Ramos (cell line): ENCODE measurements at regions not wholly inside any gene's neighbourhood (a gene's known extent, or its start where the extent isn't known, plus 50 kb on each side); places are given as distances from the start of the nearest gene placed in this dataset.

Source experiments
- in situ Hi-C: fragments of 300-500 bp; cut with MboI; formaldehyde crosslinking; loops from one replicate; pipeline ENCODE4 v1.14.3; 2022; ENCODE audit warnings: low sequenced_read_pairs; ENCODE audit not compliant: unreplicated experiment

DNA sequence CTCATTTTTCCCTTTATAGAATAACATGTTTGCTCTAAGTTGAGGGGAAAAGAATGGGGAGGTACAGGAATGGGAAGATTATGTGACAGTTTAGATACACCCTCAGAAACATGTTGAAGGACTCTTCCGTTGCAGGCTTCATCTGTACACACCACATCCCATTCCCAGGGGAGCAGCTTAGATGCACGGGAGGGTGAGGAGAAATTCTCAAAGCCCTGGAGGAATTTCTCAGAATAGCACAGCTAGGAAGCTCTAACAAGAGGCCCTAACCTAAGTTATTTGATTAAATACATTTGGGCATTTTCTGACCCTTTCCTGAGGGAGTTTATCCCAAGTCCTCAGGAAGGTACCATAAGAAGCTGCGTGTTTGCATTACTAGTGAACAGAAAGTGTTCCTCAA, 660.2 kb upstream of the IGFBP3 start:
- in situ Hi-C loops = no loop called here

DNA sequence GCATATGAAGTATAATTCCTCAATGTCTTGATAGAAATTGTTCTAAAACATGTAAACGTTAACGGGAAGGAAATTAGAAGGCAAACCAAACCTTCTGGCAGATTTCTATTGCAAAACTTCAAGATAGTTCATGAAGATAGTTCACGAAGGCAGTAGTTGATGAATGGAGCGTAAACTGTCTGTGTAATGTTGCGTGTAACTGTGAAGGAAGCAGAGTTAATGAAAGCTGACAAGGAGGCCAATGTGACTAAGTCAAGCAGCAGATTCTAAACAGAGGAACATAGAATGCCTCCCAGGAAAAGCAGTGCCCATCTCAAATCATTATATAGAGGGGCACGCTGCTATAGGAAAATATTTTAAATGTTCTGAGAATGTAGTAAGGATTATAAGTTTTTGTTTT, 659.7 kb upstream of the IGFBP3 start:
- in situ Hi-C loops = no loop called here

DNA sequence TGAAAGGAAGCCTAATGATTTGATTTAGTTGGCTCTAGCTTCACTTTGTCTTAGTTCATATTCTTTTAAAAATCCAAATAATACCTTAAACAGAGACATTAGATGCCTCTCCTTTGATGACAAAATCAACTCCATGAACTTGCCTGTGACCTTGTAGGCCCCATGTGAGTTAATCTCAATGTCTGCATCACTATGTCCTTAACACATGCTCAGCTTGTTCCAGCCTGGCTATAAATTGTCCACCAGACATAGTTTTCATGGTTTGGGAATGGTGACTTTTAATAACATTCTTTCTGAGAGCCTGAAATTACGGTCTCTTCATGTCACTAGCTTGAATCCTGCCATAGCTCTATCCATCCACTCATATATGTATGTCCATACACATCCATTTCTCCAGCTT, 656.3 kb upstream of the IGFBP3 start:
- in situ Hi-C loops = no loop called here

DNA sequence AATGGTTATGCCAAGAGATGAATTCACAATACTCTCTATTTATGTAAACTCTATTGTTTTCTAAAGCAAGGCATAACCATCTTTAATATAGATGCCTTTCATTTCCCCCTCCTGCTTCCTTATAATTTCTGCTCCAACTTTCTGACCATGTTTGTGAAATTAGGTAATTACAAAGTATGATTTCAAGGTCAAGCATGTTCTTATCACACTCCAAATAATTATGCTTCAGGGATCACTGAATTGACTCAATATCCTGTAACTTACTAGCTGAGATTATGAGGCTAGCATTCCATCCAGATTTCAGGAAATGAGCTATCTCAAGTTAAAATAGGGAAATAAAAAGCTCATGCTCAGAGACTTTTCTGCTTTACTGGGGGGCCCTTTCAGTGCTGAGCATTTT, 655.9 kb upstream of the IGFBP3 start:
- in situ Hi-C loops = no loop called here

DNA sequence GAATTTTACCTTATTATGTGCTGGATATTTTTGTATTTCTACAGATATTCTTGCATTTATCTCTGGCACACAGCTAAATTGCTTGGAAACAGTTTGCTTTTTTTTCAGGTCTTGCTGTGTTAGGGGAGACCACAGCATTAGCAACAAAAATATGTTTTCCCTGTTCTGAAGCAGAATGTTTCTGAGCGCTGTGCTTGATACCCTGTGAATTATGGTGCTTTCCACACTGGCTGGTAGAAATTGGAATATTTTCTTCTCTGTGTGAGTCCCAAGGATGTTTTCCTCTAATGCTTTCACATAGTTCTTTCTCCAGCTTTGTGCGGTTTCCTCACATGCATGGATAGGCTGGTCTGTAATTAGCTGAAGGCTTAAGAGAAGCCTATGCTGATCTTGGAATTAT, 651.6 kb upstream of the IGFBP3 start:
- in situ Hi-C loops = no loop called here

DNA sequence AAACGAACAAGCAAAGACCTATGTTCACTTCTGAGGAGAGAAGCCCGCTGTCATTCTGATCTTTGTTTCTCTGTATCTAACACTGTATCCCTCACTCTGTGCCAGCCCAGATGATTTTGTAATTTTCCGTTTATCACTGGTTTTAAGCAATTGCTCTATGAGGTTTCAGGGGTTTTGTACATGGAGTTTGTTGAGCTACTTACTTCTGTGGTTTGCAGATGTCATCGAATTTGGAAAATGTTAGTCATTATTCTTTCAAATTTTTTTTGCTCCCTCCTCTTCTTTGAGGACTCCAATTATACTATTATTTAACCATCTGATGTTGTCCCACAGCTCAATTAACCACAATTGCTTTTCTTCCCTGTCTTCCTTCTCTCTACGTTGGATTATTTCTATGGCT, 650.9 kb upstream of the IGFBP3 start:
- in situ Hi-C loops = no loop called here

DNA sequence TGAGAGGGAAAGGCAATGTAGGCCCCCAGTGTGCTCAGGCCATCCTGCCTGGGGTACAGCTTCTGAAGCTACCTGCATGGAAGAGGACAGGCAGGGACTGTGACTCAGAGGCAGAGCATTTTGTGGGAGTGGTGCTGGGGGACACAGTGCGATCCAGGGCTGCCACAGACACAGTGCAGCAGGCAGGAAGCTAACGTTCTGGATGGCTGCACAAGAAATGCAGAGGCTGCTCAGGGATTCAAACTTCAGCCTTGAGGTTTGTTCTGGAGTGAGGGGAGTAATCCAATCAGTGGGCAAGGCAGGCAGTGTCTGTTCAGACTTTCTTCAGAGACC, 648.0 kb upstream of the IGFBP3 start:
- in situ Hi-C loops = no loop called here

DNA sequence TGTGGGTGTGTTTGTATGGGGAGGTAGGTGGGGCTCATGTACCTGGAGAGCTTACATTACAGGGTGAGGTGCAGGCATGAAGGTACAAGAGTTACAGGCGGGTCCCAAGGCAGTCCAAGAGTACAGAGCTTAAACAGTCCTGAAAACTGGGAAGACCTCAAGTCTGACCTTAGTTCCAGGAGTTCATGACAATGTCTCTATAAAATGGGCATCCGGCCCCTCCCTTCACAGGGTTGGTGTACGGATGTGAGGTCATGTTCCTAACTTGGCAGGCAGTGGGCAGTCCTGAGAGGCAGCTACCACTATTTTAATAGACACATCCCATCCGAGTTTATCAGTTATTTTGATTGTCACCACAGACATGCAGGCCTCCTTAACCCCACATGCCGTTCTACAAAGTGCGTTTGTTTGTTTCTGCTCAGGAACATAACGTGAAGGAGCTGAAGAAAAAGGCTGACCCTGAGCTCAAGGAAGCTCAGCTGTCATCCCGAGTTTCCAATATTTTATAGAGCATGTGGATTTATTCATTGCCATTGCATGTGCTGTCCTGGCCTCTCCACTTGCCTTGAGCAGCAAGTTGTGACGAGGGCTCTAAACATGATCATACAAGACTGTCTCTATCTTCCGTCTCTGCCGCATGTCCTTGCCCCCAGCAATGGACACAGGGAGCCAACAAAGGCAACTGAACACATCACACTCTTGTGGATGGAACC, 647.5 kb upstream of the IGFBP3 start:
- in situ Hi-C loops = no loop called here

DNA sequence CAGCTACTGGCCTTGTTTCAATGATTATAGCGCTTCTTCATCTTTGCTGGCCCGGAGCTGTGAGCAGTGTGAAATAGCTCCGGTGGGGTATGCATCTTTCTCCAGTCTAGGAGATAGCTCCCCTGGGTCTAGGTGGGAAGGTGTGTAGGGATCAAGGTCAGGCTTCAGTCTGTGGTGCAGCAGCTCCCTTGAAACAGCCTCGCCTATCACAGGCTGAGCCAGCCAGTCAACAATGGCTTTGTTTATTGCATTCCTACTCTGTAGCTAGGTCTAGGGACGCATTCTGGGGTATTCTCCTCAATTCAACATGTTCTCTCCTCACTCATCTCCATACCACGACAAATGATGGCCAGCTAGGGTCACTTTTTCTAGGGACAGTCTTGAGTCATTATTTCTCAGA, 646.8 kb upstream of the IGFBP3 start:
- in situ Hi-C loops = no loop called here

DNA sequence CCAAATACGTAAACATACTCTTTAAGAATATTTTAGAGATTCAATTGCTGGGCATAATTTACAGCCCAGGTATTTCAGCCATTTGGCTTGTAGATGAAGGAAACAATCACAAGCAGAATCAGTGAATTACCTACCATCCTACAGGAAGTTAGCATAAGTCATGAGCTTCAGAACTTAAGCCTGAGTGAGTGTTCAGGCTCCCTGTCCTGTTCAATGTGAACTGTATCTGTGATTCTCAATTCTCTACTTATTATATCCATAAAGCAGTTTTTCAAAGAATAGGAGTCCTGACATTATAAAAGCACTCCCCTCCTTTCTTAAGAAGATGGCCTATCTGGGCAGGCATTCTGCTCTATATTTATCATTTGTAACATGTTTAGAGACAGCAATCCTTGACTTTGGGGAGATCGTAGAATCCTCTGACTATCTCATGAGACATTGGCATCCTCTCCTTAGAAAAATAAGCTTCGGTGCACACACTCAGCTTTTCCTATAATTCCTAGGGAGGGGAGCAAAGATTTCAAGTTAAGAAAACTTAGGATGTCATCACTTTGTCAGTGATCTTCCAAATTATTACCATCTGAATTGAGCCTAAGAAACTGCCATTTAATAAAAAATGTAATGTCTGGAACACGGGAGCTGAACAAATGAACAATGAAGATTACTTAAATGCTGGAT, 645.2 kb upstream of the IGFBP3 start:
- in situ Hi-C loops = no loop called here

DNA sequence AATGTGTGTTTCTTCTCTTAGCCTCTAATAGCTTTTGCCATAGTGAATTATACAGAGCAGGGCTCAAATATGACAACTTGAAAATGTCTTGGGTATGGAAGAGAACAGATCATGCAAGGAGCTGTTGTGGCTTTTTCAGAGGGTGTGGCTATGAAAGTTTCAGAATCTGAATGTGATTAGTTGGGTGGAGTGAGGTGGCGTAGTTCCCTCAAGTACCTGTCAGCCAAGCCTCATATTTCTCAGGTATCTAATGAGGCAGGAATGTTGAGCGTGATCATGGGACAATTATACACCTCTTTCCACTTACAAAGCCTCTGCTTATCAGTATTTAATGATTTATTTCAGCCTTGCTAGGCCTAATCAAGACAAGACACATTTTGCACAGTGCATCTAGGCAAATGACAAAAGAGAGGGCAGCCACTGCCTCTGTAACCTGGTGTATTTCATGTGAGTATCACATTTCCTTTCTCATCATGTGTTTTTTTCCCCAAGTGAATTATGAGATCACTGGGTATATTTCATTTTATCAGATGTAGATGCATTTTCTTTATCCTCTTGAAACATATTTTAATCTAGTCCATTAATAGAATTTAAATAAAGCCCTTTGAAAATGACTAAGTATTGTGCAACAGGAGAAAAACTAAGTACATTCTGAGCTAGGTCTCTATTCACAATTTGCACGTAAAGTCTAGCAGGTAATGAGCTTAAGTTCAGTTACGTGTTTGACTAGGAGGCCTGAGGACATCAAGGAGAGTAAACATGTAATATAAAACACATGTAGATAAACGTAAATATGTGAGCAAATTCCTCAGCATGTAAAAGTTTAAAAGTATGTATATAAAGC, 644.4 kb upstream of the IGFBP3 start:
- in situ Hi-C loops = no loop called here

DNA sequence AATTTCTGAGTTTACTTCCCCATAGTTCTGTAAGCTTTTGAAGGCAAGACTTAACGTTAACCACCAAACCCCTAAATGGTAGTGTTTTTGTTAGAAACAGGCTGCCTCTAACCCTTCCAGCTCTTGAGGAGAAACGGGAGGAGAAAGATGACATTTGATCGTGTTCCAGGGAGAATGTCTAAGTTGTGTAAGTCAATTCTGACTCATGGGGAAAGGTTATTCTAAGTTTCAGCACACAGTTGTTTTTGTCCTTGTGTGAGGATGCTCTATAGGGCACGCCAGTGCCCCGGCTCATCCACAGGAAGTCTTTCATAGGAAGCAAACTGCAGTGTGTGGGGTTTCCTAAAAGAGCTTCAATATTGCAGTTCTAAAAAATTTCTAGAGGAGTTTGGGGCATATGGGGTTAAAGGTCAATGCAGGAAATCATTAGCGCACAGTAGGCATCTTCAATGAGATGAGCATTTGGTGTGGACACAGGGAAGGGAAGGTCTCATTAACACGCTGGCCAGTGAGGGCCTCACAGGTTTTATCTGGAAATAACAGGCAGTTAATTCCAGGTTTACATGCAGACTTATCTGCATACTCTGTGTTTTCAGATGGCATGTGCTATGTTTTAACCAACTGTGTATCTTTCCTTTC, 638.2 kb upstream of the IGFBP3 start:
- in situ Hi-C loops = no loop called here

DNA sequence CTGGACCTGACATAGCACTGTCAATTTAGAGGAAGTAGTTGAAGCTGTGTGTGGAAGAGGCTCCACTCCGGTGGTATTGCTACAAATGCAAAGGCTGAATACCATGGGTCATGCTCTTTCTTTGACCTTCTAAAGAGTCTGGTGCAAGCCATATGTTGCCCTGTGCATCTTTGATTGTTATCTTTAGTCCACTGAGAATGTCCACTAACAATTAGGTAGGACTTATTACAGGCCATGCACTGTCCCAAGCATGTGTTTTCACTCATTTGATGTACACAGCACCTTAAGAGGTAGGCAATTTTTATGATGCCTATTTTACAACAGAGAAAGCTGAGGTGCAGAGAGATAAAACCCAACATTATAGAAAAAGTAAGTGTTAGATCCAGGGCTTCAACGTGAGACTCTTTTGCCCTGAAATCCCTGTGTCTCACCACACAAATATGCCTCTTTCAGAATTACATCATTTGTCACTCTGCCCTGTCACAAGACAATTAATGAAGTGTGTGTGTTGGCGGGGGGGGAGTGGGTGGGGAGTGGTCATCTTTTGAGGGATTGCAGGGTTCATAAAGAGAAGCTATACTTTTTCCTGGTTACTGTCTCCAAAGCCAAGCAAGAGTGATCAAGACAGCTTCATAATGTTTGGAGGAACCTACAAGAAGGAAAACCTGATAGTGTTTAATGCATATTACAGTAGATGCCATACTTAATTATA, 637.6 kb upstream of the IGFBP3 start:
- in situ Hi-C loops = no loop called here

DNA sequence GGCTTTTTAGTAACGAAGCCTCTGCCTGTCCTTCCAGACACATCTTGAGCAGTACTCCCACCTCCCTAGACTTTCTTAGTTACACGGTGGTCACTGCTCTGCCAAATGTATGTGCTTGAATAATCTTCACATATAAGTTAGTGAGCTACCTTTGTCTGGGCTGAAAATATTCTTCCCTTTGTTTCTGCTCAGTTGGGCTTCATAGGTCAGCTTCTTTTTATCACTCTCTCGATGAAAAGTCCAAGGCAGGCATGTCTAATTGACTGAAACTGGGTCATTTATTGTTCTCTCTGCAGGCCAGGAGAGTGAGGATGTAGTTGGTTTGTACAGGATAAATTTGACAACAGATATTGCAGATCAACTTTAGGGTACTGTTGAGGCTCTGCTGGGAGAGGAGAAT, 636.7 kb upstream of the IGFBP3 start:
- in situ Hi-C loops = no loop called here

DNA sequence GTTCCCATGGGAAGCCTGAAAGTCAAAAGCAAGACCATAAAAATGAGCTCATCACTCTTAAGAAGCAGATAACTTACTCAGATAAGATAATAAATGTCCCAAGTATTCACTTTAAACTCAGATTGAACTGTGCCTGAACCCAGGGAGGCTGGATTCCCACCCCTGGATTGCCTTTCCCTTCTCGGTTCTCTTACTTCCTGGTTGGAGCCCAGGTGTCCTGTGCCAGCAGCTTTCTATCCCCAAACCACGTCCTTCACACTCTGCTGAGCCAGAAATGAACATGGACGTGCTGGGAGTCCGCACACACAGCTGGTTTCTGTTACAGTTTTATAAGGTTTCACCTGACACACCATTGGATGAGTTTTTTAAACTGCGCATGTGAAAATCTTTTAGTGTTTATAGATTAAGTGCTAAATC, 636.2 kb upstream of the IGFBP3 start:
- in situ Hi-C loops = no loop called here

DNA sequence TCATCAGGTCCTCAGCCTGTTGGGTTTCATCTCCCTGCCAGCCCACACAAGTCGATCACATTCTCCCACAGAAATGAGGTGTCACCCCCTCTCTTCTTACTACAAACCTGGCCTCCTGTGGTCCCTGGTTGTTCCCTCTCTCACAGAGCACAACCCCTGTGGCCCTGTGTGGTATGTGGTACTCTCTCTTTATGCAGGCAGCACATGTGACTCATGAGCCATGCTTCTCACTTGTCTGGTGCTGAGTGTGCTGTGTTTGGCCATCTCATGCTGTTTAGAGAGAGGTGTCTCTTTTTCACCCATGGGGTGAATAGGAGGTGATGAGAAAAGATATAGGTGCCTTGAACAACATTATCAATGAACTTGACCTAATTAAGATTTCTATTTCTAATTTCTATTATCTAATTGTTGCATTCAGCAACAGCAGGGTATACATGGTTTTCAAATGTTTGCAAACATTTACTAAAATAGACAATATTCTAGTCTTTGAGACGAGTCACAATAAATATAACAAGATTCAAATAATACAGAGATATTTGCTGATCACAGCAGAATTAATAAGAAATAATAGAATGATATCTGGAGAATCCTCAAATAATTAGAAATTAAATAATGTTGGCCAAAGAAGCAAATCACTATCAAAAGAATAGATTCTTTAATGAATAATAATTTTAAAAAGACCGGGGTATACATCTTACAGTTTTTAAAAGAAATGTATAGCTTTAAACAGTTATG, 633.8 kb upstream of the IGFBP3 start:
- in situ Hi-C loops = no loop called here

DNA sequence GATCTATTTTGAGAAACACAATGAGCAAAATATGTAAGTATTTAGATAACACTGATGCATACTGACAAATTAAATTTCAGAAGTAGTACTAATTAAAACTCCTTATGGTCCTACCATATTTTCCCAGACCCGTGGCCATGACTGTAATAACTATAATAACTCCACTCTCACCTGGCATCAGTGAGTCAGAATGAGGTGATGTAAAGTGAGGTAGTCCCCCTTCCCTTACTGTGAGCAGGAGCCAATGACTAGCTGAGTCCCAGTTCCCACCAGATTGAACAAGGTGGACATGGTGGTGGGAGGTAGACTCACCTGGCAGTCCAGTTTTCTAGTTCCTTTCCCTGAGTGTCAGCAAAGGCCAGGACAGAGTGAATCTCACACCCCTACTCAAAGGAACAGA, 630.5 kb upstream of the IGFBP3 start:
- in situ Hi-C loops = no loop called here

DNA sequence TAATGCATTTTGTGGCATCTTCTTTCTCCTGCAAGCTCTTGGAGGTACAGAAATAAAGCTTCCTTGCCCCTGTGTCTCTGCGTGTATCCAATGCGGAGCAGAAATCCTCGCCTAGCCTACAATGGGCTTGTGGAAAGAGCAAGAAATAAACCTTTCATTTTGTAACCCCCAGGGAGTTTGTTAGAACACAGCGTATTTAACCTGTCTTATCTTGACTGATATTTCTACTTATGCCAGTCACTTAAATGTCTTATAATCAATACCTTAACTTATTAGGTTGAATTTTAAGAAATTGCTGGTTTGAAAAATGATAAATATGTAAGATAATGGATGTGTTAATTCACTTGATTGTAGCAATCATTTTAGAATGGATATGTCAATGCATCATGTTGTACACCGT, 629.8 kb upstream of the IGFBP3 start:
- in situ Hi-C loops = no loop called here

DNA sequence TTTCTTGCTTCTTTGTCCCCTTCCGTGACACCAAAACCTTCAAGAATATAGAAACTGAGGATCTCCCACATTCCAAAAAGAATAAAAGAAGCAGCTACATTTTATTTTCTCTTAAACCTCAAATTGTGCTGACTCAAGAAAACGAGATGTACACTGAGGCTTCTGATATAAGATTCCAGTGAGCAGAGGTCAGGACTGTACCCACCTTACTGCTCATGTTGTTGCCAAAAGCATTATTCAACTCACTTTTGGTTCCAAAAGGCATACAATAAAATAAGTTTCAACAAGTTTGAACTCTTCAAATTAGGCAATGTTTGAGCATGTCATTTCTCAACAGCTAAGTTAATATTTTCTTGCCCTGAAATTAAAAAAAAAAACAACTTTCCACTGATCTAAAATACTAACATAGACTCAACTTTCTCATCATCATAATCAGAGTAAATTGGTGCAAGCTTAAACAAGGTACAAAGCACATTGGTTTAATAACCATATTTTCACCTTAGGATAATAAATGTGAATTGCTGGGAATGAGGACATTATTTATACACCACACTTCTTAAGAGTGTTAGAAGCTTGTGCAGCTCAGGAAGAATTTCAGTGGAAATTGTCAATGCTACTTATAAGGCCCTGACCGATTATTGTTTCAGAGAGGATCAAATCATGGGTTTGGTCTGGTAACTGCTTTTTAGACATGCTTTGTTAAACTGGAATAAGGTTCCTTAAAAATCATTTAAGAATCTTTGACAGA, 629.0 kb upstream of the IGFBP3 start:
- in situ Hi-C loops = no loop called here
